GM12864 (cell line): ENCODE measurements at regions not wholly inside any gene's neighbourhood (a gene's known extent, or its start where the extent isn't known, plus 50 kb on each side); places are given as distances from the start of the nearest gene placed in this dataset.
A peak's percentile ranks its signal among the peaks of the same experiment; 100 is the strongest.

Source experiments
- DNase-seq: peaks from one replicate; pipeline ENCODE4 v3.0.0-alpha.2; 2011; ENCODE audit warnings: low read depth
- H3K4me3 ChIP-seq: 2 replicates; pipeline ENCODE4 v1.5.1; 2011; ENCODE audit warnings: mild to moderate bottlenecking, low read depth, low read length, control low read depth
- TF ChIP-seq, protein P1 (sequence below): IDR thresholded peaks from 2 replicates; pipeline ENCODE4 v1.5.1; 2011; ENCODE audit warnings: low read depth, mild to moderate bottlenecking, moderate library complexity, low read length, control low read depth, inconsistent platforms; ENCODE audit errors: missing control alignments

DNA sequence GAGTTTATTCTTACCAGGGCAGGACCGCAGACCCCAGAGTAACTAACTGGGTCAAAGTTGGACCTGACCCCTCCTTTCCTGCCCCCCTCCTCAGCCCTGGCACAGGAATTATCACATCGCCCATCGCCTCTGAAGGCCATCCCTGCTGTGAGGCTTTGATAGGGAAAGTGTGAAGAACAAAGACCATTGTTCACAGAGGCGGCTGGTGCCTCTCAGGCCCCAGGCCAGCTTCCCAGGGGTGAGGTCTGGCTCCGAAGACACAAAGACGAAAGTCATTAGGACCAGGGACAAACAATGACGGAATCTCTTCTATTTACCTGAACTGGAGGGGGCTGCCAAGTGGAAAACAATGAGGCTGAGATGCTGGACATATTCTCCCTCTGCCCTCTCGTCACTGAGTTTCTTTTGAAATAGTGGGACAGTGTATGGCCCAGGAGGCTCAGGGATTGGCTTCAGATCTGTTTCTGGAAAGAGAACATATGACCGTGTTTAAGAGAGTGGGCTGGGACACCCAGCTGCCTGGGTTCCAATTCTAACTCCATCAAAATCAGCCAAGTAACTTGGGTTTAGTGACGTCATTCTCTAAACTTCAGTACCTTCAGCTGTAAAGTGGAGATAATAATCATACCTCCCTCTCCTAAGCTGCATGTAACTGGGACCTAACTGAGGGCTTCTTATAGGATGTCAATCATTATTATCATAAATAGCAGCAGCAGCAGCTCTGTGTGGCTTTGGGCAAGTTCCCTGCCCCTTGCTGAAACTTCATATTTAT, 769.4 kb downstream of the MED13L start:
- no peak overlapping the region for H3K4me3 ChIP-seq

DNA sequence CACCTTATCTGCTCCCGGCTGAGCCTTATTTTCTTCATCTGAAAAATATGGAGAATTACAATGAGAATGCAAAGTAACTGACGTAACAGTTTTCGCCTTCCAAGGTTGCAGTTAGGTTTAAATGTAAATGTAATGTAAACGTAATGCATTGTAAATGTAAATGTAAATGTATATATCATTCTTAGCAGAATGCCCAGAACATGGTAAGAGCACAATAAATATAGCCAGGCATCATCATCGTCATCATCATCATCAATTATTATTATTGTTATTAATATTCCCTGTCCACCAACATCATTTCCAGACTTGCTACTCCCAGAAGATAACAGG, 770.0 kb downstream of the MED13L start:
- no peak overlapping the region for H3K4me3 ChIP-seq
- TF ChIP-seq, protein P1, sequence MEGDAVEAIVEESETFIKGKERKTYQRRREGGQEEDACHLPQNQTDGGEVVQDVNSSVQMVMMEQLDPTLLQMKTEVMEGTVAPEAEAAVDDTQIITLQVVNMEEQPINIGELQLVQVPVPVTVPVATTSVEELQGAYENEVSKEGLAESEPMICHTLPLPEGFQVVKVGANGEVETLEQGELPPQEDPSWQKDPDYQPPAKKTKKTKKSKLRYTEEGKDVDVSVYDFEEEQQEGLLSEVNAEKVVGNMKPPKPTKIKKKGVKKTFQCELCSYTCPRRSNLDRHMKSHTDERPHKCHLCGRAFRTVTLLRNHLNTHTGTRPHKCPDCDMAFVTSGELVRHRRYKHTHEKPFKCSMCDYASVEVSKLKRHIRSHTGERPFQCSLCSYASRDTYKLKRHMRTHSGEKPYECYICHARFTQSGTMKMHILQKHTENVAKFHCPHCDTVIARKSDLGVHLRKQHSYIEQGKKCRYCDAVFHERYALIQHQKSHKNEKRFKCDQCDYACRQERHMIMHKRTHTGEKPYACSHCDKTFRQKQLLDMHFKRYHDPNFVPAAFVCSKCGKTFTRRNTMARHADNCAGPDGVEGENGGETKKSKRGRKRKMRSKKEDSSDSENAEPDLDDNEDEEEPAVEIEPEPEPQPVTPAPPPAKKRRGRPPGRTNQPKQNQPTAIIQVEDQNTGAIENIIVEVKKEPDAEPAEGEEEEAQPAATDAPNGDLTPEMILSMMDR, result no peak

More for the DNA sequence above, 769.4 kb downstream of the MED13L start:
- no peak for DNase-seq
- TF ChIP-seq, protein P1, result no peak

GRCh38 chr12:115506822-115507559, 770.5 kb downstream of the MED13L start:
- no peak overlapping the region for H3K4me3 ChIP-seq
- TF ChIP-seq, protein P1, result no peak
- no peak for DNase-seq

More for the DNA sequence above, 770.0 kb downstream of the MED13L start:
- DNase-seq, result no peak

DNA sequence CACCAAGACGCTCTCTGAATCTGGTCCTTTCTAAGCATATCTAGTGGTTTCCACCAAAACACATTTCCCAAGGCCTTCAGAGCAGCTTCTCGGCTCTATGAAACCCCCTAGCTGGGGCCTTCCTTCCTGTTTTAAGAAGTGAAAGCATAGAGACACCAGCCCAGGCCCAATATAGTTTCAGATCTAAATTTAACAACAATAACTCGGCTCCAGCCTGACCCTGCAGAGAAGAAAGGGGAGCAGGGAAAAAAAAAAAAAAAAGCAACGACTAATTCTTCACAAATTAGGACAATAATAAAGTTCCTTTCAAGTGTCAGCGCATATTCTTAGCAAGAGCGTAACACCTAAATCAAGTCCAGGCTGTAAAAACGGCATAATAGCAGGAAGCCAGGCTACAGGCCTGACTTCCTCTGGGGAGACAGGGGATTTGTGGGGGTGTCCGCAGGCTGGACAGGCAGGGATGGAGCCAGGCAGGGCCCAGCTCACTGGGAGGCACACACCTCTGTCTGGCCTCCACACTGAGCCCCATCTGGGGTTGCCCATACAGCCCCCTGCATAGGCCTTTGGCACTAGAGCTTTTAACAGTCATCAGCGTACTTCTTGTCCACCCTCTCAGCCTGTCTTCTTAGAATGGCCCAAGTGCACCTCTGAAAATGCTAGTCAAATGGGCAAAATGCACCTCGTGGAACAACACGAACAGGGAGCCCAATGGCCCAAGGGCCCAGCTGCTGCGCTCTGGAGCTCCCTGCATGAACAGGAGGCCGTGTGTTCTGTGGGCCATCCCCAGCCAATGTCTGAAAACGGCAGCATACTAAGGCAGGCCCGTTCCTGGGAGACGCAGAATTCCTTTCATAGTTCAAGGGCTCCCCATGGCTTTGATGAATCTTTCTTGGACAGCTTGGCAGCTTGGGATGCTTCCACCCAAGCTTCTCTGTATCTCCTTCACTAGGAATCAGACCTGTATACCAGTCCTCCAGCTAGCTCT, 772.9 kb downstream of the MED13L start:
- DNase-seq, result peak; percentile 56
- H3K4me3 ChIP-seq, result no peak overlapping the region
- TF ChIP-seq, protein P1, result no peak

DNA sequence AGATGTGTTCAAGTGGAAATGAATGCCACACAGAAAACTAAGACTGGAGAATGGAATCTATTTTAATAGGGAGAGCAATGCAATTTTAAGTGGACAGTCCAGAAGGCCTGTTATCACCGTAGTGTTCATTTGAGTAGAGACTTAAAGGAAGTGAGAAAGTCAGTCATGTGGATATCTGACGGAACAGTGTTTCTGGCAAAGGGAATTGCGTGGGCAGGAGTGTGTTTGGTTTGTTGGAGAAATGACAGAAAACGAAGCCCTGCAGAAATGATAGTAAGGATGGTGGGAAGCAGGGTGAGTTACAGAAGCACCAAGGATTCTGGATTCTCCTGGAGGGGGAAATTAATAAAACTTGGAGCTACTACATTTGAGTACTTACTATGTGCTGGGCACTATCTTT, 776.6 kb downstream of the MED13L start:
- TF ChIP-seq, protein P1, result no peak
- DNase-seq, result no peak

DNA sequence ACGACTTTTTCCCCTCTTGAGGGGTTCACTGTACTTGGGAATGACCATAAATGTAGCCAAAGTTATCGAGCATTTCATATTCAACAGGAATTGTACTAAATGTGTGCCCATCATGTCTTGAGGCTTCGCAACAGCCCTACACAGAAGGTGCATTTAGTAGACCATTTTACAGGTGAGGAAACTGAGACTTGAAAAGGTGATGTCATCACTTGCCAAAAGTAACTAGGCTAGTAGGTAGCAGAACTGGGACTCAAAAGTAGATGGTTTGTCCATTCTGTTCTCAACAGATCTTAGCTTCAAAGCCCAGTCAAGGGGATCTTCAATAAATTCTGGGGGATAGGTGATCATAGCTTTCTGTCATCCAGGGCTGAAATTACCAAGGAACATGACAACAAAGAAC, 782.2 kb downstream of the MED13L start:
- no peak overlapping the region for H3K4me3 ChIP-seq
- no peak for DNase-seq
- TF ChIP-seq, protein P1, result no peak

More for the DNA sequence above, 776.6 kb downstream of the MED13L start:
- no peak overlapping the region for H3K4me3 ChIP-seq
